Posterior vena cava (tissue), 2 donors: ENCODE measurements at regions not wholly inside any gene's neighbourhood (a gene's known extent, or its start where the extent isn't known, plus 50 kb on each side); places are given as distances from the start of the nearest gene placed in this dataset.

Source experiments
- DNase-seq: peaks from one replicate; pipeline ENCODE4 v3.0.0-alpha.2; 2020; ENCODE audit warnings: low spot score
- intact Hi-C, 2 donors: fragments of 100-400 bp; cut with DNase I; formaldehyde crosslinking; loops; one replicate each; pipeline versions ENCODE4 v1.14.1 to v1.14.2; 2022 to 2023
- donor health status: DM: yes; HTN: yes; CAD: no.
- donor health status: DM: yes; HTN: yes; CAD: no.

- no peak for DNase-seq
- intact Hi-C loops, result no loop called here
These were observed 147.0 kb downstream of the EMX2 start for GRCh38 chr10:117689566-117689965.

- intact Hi-C loops, result no loop called here
- DNase-seq, result no peak
These were observed 147.8 kb downstream of the EMX2 start for GRCh38 chr10:117690359-117690758.

DNA sequence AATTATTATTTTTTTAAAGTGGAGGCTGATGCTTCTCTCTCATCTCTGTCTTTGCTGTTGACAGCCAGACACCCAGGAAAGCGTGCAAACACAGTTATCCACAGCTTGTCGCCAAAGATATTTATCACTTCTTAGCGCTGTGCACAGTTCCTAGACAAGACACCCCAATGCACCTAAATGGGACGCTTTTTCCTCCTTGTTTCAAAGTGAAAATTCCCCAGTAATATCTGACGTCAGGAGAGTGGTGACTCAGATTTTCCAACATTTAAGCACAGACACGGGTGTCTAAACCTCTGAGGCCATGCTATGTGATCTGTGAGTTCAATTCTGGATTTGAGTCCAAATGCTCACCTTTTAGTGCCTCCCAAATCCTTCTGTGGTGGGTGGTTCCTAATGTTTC lies 151.6 kb downstream of the EMX2 start:
- no peak for DNase-seq
- intact Hi-C loops, result no loop called here

DNA sequence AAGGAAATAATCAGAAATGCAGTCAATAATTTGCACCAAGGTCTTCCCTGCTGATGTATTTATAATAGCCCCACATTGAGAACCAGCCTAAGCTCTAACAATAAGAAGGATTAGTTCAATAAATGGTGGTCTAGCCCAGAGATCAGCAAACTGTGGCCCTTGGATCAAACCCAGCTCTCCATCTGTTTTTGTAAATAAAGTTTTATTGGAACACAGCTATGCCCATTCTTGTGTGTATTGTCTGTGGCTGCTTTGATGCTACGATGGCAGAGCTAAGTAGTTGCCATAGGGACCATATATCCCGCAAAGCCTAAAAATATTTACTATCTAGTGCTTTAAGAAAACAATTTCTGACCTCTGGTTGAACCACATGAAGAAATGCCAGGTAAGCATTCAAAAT lies 154.9 kb downstream of the EMX2 start:
- no peak for DNase-seq
- intact Hi-C loops, result no loop called here

DNA sequence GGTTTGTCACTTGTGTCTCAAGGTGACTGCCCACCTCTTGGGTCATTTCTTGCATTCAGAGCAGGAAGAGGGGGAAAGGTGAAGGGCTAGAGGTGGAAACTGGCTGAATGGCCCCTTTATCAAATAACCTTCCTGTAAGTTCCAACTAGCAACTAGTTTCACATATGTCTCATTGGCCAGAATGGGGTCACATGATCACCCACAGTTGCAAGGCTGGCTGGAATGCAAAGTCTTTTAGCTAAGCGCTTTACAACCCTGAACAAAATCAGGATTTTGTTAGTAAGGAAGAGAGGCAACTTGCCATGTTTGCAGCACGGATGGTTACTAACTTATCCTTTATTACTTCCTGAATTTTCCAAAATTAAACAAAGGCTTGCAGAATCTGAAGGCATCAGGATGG lies 156.3 kb downstream of the EMX2 start:
- DNase-seq, result no peak
- intact Hi-C loops, result no loop called here

- intact Hi-C loops, result no loop called here
These were observed 157.0 kb downstream of the EMX2 start for GRCh38 chr10:117699436-117700075.

DNA sequence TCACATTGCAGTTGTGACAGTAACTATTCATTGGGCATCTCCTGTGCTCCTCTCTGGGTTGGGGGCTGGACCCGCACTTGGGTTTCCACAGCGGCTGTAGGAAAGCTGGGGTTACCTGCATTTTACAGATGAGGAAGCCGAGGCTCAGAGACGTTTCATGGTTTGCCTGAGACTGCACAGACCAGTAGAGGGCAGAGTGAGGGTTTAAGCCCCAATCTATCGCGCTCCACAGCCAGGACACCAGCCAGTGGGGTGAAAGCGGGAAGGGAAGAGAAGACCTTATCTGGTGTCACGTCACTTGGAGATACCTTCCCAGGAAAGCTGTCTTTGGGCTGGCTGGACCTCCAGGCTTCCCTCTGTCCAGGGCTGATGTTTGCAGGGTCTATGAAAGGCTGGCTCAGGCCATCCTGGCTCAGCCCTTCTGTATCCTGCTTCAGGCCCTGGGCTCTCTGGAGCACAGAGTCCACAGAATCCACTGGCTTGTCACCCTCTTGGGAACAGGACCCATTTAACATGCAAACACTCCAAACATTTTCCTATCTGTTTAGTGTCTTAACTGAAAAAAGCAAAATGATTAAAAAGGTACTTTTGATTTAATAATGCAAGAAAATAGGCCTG lies 167.7 kb downstream of the EMX2 start:
- intact Hi-C loops, result no loop called here

More at GRCh38 chr10:117699436-117700075, 157.0 kb downstream of the EMX2 start:
- no peak for DNase-seq

DNA sequence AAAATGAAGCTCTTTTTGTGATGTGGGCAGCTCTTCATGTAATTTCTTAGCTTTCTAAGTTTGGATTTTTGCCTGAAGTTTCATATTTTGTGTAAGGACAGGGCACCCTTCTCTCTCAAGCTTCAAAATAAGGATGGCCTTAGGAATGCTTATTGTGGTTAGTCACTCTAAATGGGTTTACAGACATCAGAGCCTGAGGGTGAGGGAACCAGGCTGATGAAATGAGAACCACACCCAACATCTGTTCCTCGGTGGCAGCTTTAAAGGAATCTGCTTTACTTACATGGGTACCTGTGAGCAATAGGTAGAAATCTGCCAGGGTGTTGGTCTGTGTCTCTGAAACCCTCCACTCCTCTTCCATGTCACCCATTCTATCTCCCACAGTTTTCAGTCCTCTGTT lies 174.3 kb downstream of the EMX2 start:
- DNase-seq, result no peak
- intact Hi-C loops, result no loop called here

More for the DNA sequence above, 167.7 kb downstream of the EMX2 start:
- no peak for DNase-seq

DNA sequence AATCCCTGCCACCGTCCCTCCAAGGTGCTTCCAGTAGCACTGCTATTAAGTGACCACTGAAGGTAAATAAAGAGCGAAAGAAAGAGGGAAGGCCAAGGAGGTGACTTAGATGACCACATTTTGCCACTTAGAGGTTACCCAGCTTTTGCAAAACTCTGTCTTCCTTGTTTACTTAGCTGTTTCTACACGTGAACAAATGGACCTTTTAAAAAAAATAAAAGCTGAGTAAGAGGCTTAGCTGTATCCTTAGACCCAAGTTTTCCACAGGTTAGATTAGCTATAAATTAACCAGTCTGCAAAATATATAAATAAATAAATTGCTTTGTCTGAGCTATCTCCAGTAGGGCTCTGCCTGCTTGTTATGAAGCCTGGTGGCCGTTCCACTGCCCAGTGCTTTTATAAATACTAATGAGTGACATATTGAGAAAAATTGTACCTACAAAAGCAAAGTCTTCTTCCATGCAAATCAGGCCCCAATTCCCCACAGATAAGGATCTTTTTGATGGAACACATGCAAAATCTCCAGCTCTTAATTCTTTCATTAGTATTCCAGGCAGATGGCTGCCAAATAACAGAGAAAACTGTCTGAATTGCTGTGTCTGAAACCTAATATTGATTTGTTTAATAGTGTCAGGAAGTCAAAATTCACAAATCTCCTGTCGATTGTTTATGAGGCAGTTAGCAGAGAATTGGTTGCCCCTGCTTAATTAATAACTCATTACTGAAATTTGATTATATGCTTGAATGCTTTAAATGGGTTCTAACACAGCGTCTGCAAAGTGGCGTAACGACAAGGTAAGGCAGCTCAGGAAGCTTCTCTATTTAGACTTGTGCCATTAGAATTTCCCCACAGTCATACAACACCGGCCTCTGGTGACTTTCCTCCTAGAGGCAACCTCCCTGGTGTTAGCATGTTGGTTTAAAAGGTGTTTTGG lies 176.7 kb downstream of the EMX2 start:
- intact Hi-C loops, result no loop called here
- no peak for DNase-seq

DNA sequence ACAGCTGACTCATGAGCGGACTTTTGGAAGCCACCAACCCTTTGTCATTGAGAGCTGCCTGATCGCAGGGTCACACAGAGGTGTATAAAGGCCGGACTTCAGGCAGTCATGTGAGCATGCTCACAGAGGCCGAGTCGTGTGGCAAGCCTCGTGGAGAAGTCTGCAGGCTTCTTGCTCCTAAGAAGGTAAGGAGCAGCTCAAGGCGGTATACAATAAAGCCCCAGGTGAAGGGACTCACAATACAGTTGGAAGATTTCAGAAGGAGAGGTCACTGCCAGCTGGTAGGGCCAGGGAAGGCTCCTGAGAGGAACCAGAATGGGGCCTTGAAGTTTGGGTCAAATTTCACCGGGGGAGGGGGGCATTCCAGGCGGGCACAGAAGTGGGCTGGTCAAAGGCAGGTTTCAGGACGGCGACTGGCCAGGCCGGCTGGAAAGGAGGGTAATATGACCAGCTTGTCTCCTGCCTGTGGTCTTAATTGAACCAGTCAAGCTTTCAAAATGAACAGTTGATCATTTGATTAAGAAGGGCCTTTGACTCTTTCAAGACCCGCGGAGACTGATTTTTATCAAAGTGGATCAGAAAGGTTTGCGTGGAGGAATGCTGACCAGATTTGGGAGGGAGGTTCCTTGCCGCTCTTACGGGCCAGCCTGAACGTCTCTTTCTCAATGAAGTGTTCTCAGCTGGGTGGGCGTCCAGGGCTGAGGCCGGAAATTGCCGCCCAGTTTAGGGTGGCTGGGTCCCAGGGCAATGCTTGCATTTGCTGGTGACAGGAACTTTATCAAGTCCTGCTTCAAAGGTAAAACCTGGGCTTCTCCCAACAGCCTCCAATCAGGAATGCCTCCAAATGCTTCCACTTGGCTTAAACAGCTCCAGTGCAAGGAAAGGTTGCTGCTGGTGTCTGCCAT lies 178.6 kb downstream of the EMX2 start:
- DNase-seq, result no peak
- intact Hi-C loops, result no loop called here

DNA sequence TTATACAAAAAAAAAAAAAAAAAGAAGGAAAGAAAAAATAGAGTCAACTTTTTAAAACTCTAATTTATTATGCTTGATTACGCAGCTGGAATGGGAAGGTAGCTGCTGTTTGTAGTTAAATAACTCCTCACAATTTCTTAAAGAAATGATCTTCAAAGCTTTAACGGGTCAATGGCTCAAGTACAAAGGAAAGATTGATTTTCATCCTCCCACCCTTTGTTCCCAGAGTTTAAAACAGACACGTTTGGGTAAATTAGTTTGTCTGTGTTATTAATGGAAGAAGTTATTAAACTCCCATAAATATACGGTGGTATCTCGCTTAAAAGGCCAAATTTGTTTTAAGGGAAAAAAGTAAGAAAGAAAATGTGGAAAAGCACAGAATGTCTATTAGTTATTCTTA lies 179.3 kb downstream of the EMX2 start:
- intact Hi-C loops, result no loop called here
- no peak for DNase-seq

DNA sequence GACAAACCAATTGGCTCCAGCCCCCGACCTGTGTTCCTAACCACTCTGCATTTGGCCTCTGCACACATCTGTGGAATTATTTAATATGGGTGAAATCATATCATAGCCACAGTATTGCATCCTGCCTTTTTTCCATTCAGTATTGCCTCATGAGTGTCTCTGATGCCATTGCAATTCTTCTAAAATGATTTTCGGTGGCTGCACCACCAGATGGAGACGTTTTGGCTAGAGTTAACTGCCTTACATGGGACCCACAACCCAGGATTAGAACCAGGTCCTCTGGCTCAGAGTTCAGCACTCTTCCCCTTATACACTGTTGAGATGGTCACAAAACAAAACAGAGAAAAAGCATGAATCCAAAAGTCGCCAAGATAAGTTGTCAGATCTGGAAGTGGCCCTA lies 180.8 kb downstream of the EMX2 start:
- no peak for DNase-seq
- intact Hi-C loops, result no loop called here

GRCh38 chr10:117725993-117726392 lies 183.4 kb downstream of the EMX2 start:
- no peak for DNase-seq
- intact Hi-C loops, result no loop called here

DNA sequence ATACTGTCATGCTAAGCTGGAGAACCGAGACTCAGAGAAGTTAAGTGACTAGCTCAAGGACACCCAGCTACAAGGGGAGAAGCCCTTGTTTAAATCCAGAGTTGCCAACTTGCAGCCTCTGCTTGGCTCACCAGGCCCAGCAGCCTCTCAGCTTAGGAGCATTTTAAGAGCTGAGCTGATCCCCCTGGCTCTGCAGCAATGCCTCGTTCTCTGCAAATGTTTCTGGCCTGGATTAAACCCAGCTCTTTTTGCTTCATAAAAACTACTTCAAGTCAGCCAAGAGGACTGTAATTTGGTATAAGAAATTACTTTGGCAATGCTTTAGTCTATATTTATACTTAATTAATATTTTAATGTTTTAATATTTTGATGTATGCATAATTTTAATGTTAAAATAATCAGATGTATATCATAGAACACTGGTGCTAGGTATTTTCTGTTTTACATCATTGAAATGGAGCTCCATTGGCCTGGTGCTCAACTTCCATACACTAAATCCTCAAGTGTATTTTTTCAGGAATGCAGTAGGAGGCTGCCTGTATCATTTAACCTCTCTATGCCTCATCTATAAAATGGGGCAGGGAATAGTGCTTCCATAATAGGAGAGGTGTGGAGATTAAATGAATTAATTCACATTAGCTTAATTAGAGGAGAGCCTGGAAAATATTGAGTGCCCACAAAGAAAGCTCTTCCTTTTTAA lies 184.2 kb downstream of the EMX2 start:
- intact Hi-C loops, result no loop called here
- DNase-seq, result no peak

DNA sequence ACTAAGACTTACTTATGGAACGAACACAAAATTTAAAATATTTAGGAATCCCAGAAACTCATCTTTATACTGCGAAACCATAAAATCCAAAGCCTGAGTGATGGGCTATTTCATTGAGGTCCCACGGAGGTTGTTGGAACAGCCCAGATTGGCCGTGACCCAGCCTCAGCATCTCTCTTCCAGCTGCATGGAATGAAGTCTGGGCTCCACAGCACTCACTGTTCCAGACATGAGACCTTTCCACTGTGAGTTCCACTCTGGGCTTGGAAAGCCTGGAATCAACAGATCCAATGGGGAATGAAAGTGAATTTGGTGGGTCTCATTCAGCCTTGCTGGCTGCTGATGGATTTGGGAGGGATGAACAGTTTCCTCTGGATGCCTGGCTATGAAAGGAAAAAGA lies 184.9 kb downstream of the EMX2 start:
- intact Hi-C loops, result no loop called here

DNA sequence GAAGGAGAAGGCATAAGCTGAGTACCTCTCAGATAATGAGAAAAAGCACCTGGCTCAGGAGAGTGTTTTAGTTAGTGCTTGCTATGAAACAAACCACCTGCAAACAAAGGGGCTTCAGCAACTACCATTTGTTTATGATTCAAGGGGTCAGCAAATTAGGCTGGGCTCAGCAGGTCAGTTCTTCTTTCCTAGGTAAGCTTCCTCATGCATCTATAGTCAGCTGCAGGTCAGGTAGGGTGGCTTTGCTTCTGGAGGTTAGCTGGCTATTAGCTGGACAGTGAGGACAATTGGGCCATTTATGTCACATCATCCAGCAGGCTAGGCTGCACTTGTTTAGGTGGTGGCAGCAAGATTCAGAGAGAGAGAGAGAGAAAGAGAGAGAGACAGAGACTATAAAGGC lies 185.5 kb downstream of the EMX2 start:
- intact Hi-C loops, result no loop called here
- DNase-seq, result no peak

More for the DNA sequence above, 184.9 kb downstream of the EMX2 start:
- no peak for DNase-seq

DNA sequence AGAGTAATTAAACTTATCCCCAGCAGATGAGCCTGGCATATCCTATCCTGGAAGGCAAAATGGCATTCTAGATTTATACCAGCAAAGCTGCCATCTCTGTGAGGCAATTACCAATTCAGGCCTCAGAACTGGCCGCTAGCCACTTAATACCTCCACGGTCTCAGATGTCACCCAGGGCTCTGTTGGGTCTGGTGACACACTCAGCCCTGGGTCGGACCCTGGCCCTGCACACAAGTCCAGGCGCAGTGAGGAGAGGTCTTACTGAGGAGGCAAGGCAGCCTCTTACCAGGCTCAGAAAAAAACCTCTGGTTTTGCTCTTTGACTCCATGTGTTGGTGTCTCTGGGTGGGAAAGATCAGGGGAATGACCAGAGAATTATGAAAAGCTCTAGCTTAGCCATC lies 186.6 kb downstream of the EMX2 start:
- intact Hi-C loops, result no loop called here
- DNase-seq, result no peak

- intact Hi-C loops, result no loop called here
- DNase-seq, result no peak
These were observed 188.7 kb downstream of the EMX2 start for GRCh38 chr10:117731121-117731791.
